ENCODE measurements at regions not wholly inside any gene's neighbourhood (a gene's known extent, or its start where the extent isn't known, plus 50 kb on each side); places are given as distances from the start of the nearest gene placed in this dataset.

- DNase-seq = no peak
- H3K4me1 Mint-ChIP-seq = peaks cover 8% of the 10 kb centered on the region
- no peak overlapping the region for H3K27ac ChIP-seq (ENCODE audit: low read depth, low read length)
- no peaks in the 10 kb centered on the region for H3K9me3 Mint-ChIP-seq
- 82 to 100% methylated on average over 1 to 2 of the region's 2 CpGs for WGBS, 2 experiments (ENCODE audit: insufficient coverage in 1 of 2, insufficient read length in 1 of 2)
- H3K4me3 Mint-ChIP-seq = no peak overlapping the region
- H3K27me3 Mint-ChIP-seq (ENCODE audit: insufficient read depth) = peaks cover 2% of the 10 kb centered on the region
- no peaks in the 10 kb centered on the region for H3K36me3 ChIP-seq (ENCODE audit: control insufficient read depth, insufficient read depth, low read length)
- no peaks in the 10 kb centered on the region for H3K9me3 ChIP-seq (ENCODE audit: control insufficient read depth, low read length)
- TF ChIP-seq, protein P1, sequence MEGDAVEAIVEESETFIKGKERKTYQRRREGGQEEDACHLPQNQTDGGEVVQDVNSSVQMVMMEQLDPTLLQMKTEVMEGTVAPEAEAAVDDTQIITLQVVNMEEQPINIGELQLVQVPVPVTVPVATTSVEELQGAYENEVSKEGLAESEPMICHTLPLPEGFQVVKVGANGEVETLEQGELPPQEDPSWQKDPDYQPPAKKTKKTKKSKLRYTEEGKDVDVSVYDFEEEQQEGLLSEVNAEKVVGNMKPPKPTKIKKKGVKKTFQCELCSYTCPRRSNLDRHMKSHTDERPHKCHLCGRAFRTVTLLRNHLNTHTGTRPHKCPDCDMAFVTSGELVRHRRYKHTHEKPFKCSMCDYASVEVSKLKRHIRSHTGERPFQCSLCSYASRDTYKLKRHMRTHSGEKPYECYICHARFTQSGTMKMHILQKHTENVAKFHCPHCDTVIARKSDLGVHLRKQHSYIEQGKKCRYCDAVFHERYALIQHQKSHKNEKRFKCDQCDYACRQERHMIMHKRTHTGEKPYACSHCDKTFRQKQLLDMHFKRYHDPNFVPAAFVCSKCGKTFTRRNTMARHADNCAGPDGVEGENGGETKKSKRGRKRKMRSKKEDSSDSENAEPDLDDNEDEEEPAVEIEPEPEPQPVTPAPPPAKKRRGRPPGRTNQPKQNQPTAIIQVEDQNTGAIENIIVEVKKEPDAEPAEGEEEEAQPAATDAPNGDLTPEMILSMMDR (conservative IDR thresholded peaks at IDR 0.05) = no peak
- no peaks in the 10 kb centered on the region for H3K27me3 ChIP-seq (ENCODE audit: control insufficient read depth, insufficient read depth, low read length, poor library complexity, severe bottlenecking)
- H3K27ac Mint-ChIP-seq = no peak overlapping the region
- no peak overlapping the region for H3K4me3 ChIP-seq (ENCODE audit: low read length)
- no peaks in the 10 kb centered on the region for H3K4me1 ChIP-seq (ENCODE audit: control insufficient read depth, insufficient read depth, low read length)
- no peak overlapping the region for H3K9ac ChIP-seq (ENCODE audit: extremely low read depth, low read length, poor library complexity, severe bottlenecking)
- H3K36me3 Mint-ChIP-seq (ENCODE audit: low read depth) = no peaks in the 10 kb centered on the region
Observed at GRCh38 chr2:175450029-175450760, 268.7 kb upstream of the ATP5MC3 start.

GRCh38 chr2:175449616-175450015 is 268.1 kb upstream of the ATP5MC3 start:
- no peak overlapping the region for H3K4me3 ChIP-seq (ENCODE audit: low read length)
- H3K36me3 ChIP-seq (ENCODE audit: control insufficient read depth, insufficient read depth, low read length) = no peaks in the 10 kb centered on the region
- no peak overlapping the region for H3K27ac ChIP-seq (ENCODE audit: low read depth, low read length)
- TF ChIP-seq, protein P1 (conservative IDR thresholded peaks at IDR 0.05) = no peak
- Mint-ChIP-seq H3K4me3 (no peak overlapping the region), H3K27ac (no peak overlapping the region), H3K9me3 (no peaks in the 10 kb centered on the region), H3K4me1 (peaks cover 7% of the 10 kb centered on the region), H3K27me3 (ENCODE audit: insufficient read depth) (peaks cover 2% of the 10 kb centered on the region), H3K36me3 (ENCODE audit: low read depth) (no peaks in the 10 kb centered on the region)
- H3K27me3 ChIP-seq (ENCODE audit: control insufficient read depth, insufficient read depth, low read length, poor library complexity, severe bottlenecking) = no peaks in the 10 kb centered on the region
- H3K9me3 ChIP-seq (ENCODE audit: control insufficient read depth, low read length) = no peaks in the 10 kb centered on the region
- H3K9ac ChIP-seq (ENCODE audit: extremely low read depth, low read length, poor library complexity, severe bottlenecking) = no peak overlapping the region
- DNase-seq = no peak
- H3K4me1 ChIP-seq (ENCODE audit: control insufficient read depth, insufficient read depth, low read length) = no peaks in the 10 kb centered on the region

DNA sequence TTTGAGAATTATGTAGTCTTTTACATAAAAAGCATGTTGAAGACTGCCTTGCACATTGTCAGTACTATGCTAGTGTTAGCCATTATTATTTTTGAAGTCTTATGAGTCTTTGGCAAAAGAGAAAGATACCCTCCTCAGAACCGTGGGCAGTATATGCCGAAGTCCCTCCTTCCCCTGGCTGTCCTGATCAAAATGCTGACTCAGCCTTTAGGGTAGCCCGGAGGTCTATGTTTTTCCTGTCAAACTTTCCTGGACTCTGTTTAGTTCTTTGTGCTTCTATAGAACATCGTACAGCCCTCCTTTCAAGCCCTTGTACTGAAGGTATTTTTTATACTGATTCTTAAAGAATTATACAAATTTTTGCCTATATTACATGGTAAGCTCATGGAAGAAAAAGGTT is 264.7 kb upstream of the ATP5MC3 start:
- WGBS, 2 experiments (ENCODE audit: insufficient coverage in 1 of 2, insufficient read length in 1 of 2) = 92 to 94% methylated on average over 2 to 3 of the region's 4 CpGs
- H3K27ac ChIP-seq (ENCODE audit: low read depth, low read length) = no peak overlapping the region
- H3K9me3 Mint-ChIP-seq = no peaks in the 10 kb centered on the region
- no peak overlapping the region for H3K27ac Mint-ChIP-seq
- H3K36me3 ChIP-seq (ENCODE audit: control insufficient read depth, insufficient read depth, low read length) = no peaks in the 10 kb centered on the region
- H3K4me3 Mint-ChIP-seq = no peak overlapping the region
- no peak for DNase-seq
- TF ChIP-seq, protein P1 (conservative IDR thresholded peaks at IDR 0.05) = no peak
- peaks cover 23% of the 10 kb centered on the region for H3K27me3 ChIP-seq (ENCODE audit: control insufficient read depth, insufficient read depth, low read length, poor library complexity, severe bottlenecking)
- no peaks in the 10 kb centered on the region for H3K9me3 ChIP-seq (ENCODE audit: control insufficient read depth, low read length)
- no peaks in the 10 kb centered on the region for H3K36me3 Mint-ChIP-seq (ENCODE audit: low read depth)
- H3K4me3 ChIP-seq (ENCODE audit: low read length) = no peak overlapping the region
- H3K9ac ChIP-seq (ENCODE audit: extremely low read depth, low read length, poor library complexity, severe bottlenecking) = no peak overlapping the region
- peaks cover 21% of the 10 kb centered on the region for H3K4me1 Mint-ChIP-seq
- H3K27me3 Mint-ChIP-seq (ENCODE audit: insufficient read depth) = peaks cover 20% of the 10 kb centered on the region
- H3K4me1 ChIP-seq (ENCODE audit: control insufficient read depth, insufficient read depth, low read length) = no peaks in the 10 kb centered on the region

All from endodermal cell (in vitro differentiated cells).